Endothelial cell of umbilical vein (primary cell): ENCODE measurements at regions not wholly inside any gene's neighbourhood (a gene's known extent, or its start where the extent isn't known, plus 50 kb on each side); places are given as distances from the start of the nearest gene placed in this dataset.

Experiments
- BruUV-seq: library from RNA; stranded (reverse); fragments of 400-500 nt; replicated peaks from 2 replicates; lab custom pipeline; 2021; lab: Mats Ljungman, UMichigan
- CTCF ChIA-PET: fragments of 300-600, 350-600 bp; sonication (Branson Sonifier 250); formaldehyde crosslinking; loops from one replicate; lab custom pipeline; 2021; ENCODE audit warnings: antibody characterized with exemption, inconsistent platforms; lab: Charles Lee
- POLR2A ChIA-PET: fragments of 300-600, 350-600 bp; sonication (Branson Sonifier 250); formaldehyde crosslinking; loops from one replicate; lab custom pipeline; 2021; ENCODE audit warnings: antibody characterized with exemption, inconsistent platforms; lab: Charles Lee
- DNase-seq: peaks from one replicate; pipeline ENCODE4 v3.0.0-alpha.2; 2011; ENCODE audit warnings: low read depth, low spot score
- FAIRE-seq: peaks from 2 replicates; lab custom pipeline; 2011; peaks lifted over from hg19 to GRCh38; lab: Jason Lieb, UNC
- H2AFZ ChIP-seq: 2 replicates; pipeline ENCODE4 v1.6.0; 2012; ENCODE audit warnings: low read depth, low read length, control low read depth, inconsistent platforms
- H3K27ac ChIP-seq: 2 replicates; pipeline ENCODE4 v1.5.1; 2011; ENCODE audit warnings: low read depth, mild to moderate bottlenecking, control low read depth, low read length, moderate library complexity; ENCODE audit not compliant: insufficient read depth
- H3K27me3 ChIP-seq, 2 experiments: 2 replicates each; pipeline versions ENCODE4 v1.6.0 to v1.6.1; 2011; ENCODE audit warnings: low read length in 2 of 2, mixed read lengths in 1 of 2; ENCODE audit not compliant: control insufficient read depth in 2 of 2, insufficient read depth in 2 of 2
- H3K36me3 ChIP-seq, 2 experiments: 2 replicates in 1 of 2; 3 replicates in 1 of 2; pipeline ENCODE4 v1.5.1; 2011; ENCODE audit warnings: low read length in 2 of 2, mild to moderate bottlenecking in 1 of 2, moderate library complexity in 1 of 2; ENCODE audit not compliant: control insufficient read depth in 2 of 2, insufficient read depth in 2 of 2; ENCODE audit errors: extremely low read depth in 1 of 2
- H3K4me1 ChIP-seq: 3 replicates; pipeline ENCODE4 v1.5.1; 2011; ENCODE audit warnings: mild to moderate bottlenecking, low read length; ENCODE audit not compliant: control insufficient read depth, insufficient read depth; ENCODE audit errors: extremely low read depth
- H3K4me2 ChIP-seq: 2 replicates; pipeline ENCODE4 v1.6.1; 2011; ENCODE audit warnings: low read length, control low read depth, mixed read lengths; ENCODE audit not compliant: insufficient read depth
- H3K4me3 ChIP-seq, 3 experiments: fragments of 200-600 bp in 1 of 3; sonication (generic), shearing (Covaris generic) in 1 of 3; replicated peaks in 1 of 3; 2 replicates each; pipeline ENCODE4 v1.5.1; 2011 to 2016; ENCODE audit warnings: control low read depth in 3 of 3, low read length in 3 of 3, mild to moderate bottlenecking in 2 of 3, inconsistent platforms in 1 of 3, low read depth in 1 of 3, moderate library complexity in 1 of 3; ENCODE audit not compliant: insufficient read depth in 1 of 3
- H3K79me2 ChIP-seq: 2 replicates; pipeline ENCODE4 v1.6.0; 2012; ENCODE audit warnings: low read length, inconsistent platforms; ENCODE audit not compliant: control insufficient read depth, insufficient read depth
- H3K9ac ChIP-seq: replicated peaks from 2 replicates; pipeline ENCODE3; 2011; ENCODE audit warnings: low read length, control low read depth; ENCODE audit not compliant: insufficient read depth; ENCODE audit errors: extremely low read depth
- H3K9me1 ChIP-seq: replicated peaks from 3 replicates; pipeline ENCODE4 v1.6.0; 2011; ENCODE audit warnings: mild to moderate bottlenecking, low read length; ENCODE audit not compliant: control insufficient read depth, insufficient read depth; ENCODE audit errors: extremely low read depth
- H3K9me3 ChIP-seq: replicated peaks from 2 replicates; pipeline ENCODE4 v1.5.1; 2012; ENCODE audit warnings: low read length, inconsistent platforms; ENCODE audit not compliant: control insufficient read depth, insufficient read depth
- H4K20me1 ChIP-seq: replicated peaks from 2 replicates; pipeline ENCODE3; 2011; ENCODE audit warnings: mild to moderate bottlenecking, low read length; ENCODE audit not compliant: control insufficient read depth, insufficient read depth; ENCODE audit errors: extremely low read depth
- CTCF ChIP-seq, 2 donors: IDR thresholded peaks; 1 replicate in 1 of 2; 2 replicates in 1 of 2; pipeline ENCODE4 v1.5.1; 2011; ENCODE audit warnings: low read length in 2 of 2, mild to moderate bottlenecking in 2 of 2, moderate library complexity in 2 of 2, control low read depth in 1 of 2, inconsistent platforms in 1 of 2, low read depth in 1 of 2; ENCODE audit not compliant: insufficient read depth in 1 of 2; ENCODE audit errors: extremely low read depth in 1 of 2
- EZH2 ChIP-seq: IDR thresholded peaks from 2 replicates; pipeline ENCODE4 v1.6.1; 2012; ENCODE audit warnings: borderline replicate concordance, low read depth, mild to moderate bottlenecking, moderate library complexity, low read length, inconsistent platforms; ENCODE audit not compliant: severe bottlenecking
- FOS ChIP-seq: IDR thresholded peaks from 2 replicates; pipeline ENCODE4 v1.6.1; 2011; ENCODE audit warnings: mild to moderate bottlenecking, low read length, moderate library complexity, borderline replicate concordance; ENCODE audit not compliant: insufficient read depth
- GATA2 ChIP-seq: IDR thresholded peaks from 2 replicates; pipeline ENCODE4 v1.7.0; 2011; ENCODE audit warnings: low read depth, mild to moderate bottlenecking, moderate library complexity, mixed read lengths, low read length; ENCODE audit not compliant: insufficient read length, insufficient read depth
- JUN ChIP-seq: IDR thresholded peaks from 2 replicates; pipeline ENCODE4 v1.6.1; 2011; ENCODE audit warnings: borderline replicate concordance, low read depth; ENCODE audit not compliant: insufficient read length, insufficient read depth
- MAX ChIP-seq: IDR thresholded peaks from 2 replicates; pipeline ENCODE4 v1.6.1; 2011; ENCODE audit not compliant: insufficient read depth, insufficient read length
- MYC ChIP-seq: IDR thresholded peaks from one replicate; pipeline ENCODE4 v1.6.1; 2011; ENCODE audit warnings: mild to moderate bottlenecking, low read depth, low read length
- POLR2A ChIP-seq: IDR thresholded peaks from 2 replicates; pipeline ENCODE4 v1.6.1; 2012; ENCODE audit warnings: low read depth, mild to moderate bottlenecking, control low read depth, low read length
- POLR2AphosphoS5 ChIP-seq: IDR thresholded peaks from 2 replicates; pipeline ENCODE4 v1.6.1; 2012; ENCODE audit warnings: low read depth, mild to moderate bottlenecking, control low read depth, low read length, moderate library complexity; ENCODE audit not compliant: insufficient read depth
- dilution Hi-C: fragments of 300-500 bp; cut with MboI; formaldehyde crosslinking; loops from one replicate; pipeline ENCODE4 v1.15.0; 2019; ENCODE audit warnings: low sequenced_read_pairs; ENCODE audit not compliant: extremely low pct_ligation_motif_present
- intact Hi-C: fragments of 100-400 bp; cut with micrococcal nuclease; formaldehyde crosslinking; loops from one replicate; pipeline ENCODE4 v1.10.0; 2022

- no peak overlapping the region for H3K9ac ChIP-seq
- CTCF ChIA-PET = no interaction called here
- no peaks in the 10 kb centered on the region for H3K9me1 ChIP-seq
- dilution Hi-C loops (no loop called here), intact Hi-C loops (no loop called here)
- H3K4me2 ChIP-seq = no peak overlapping the region
- H3K36me3 ChIP-seq = no peaks in the 10 kb centered on the region
- H3K27me3 ChIP-seq = no peaks in the 10 kb centered on the region
- DNase-seq (no peak), FAIRE-seq (no peak)
- TF ChIP-seq FOS (no peak), POLR2AphosphoS5 (no peak), POLR2A (no peak), CTCF (IDR thresholded peaks at IDR 0.05; ENCODE audit: extremely low read depth in 1 of 2, insufficient read depth in 1 of 2, low read depth in 1 of 2, low read length in 2 of 2) (no peak), JUN (no peak), GATA2 (no peak), MAX (no peak), EZH2 (no peak), MYC (no peak)
- POLR2A ChIA-PET = no interaction called here
- H3K79me2 ChIP-seq = no peaks in the 10 kb centered on the region
- no TSS peak for BruUV-seq
- no peak overlapping the region for H2AFZ ChIP-seq
- H4K20me1 ChIP-seq = no peaks in the 10 kb centered on the region
- no peaks in the 10 kb centered on the region for H3K4me1 ChIP-seq
- no peak overlapping the region for H3K4me3 ChIP-seq
- peaks cover 8% of the 10 kb centered on the region for H3K9me3 ChIP-seq
- no peak overlapping the region for H3K27ac ChIP-seq
These were observed 412.1 kb upstream of the CDH10 start for GRCh38 chr5:25056836-25057235.
